Endothelial cell of umbilical vein (primary cell): ENCODE measurements at regions not wholly inside any gene's neighbourhood (a gene's known extent, or its start where the extent isn't known, plus 50 kb on each side); places are given as distances from the start of the nearest gene placed in this dataset.

Source experiments
- BruUV-seq: library from RNA; stranded (reverse); fragments of 400-500 nt; replicated peaks from 2 replicates; lab custom pipeline; 2021; lab: Mats Ljungman, UMichigan
- CTCF ChIA-PET: fragments of 300-600, 350-600 bp; sonication (Branson Sonifier 250); formaldehyde crosslinking; loops from one replicate; lab custom pipeline; 2021; ENCODE audit warnings: antibody characterized with exemption, inconsistent platforms; lab: Charles Lee
- POLR2A ChIA-PET: fragments of 300-600, 350-600 bp; sonication (Branson Sonifier 250); formaldehyde crosslinking; loops from one replicate; lab custom pipeline; 2021; ENCODE audit warnings: antibody characterized with exemption, inconsistent platforms; lab: Charles Lee
- DNase-seq: peaks from one replicate; pipeline ENCODE4 v3.0.0-alpha.2; 2011; ENCODE audit warnings: low read depth, low spot score
- FAIRE-seq: peaks from 2 replicates; lab custom pipeline; 2011; peaks lifted over from hg19 to GRCh38; lab: Jason Lieb, UNC
- H2AFZ ChIP-seq: 2 replicates; pipeline ENCODE4 v1.6.0; 2012; ENCODE audit warnings: low read depth, low read length, control low read depth, inconsistent platforms
- H3K27ac ChIP-seq: 2 replicates; pipeline ENCODE4 v1.5.1; 2011; ENCODE audit warnings: low read depth, mild to moderate bottlenecking, control low read depth, low read length, moderate library complexity; ENCODE audit not compliant: insufficient read depth
- H3K27me3 ChIP-seq, 2 experiments: 2 replicates each; pipeline versions ENCODE4 v1.6.0 to v1.6.1; 2011; ENCODE audit warnings: low read length in 2 of 2, mixed read lengths in 1 of 2; ENCODE audit not compliant: control insufficient read depth in 2 of 2, insufficient read depth in 2 of 2
- H3K36me3 ChIP-seq, 2 experiments: 2 replicates in 1 of 2; 3 replicates in 1 of 2; pipeline ENCODE4 v1.5.1; 2011; ENCODE audit warnings: low read length in 2 of 2, mild to moderate bottlenecking in 1 of 2, moderate library complexity in 1 of 2; ENCODE audit not compliant: control insufficient read depth in 2 of 2, insufficient read depth in 2 of 2; ENCODE audit errors: extremely low read depth in 1 of 2
- H3K4me1 ChIP-seq: 3 replicates; pipeline ENCODE4 v1.5.1; 2011; ENCODE audit warnings: mild to moderate bottlenecking, low read length; ENCODE audit not compliant: control insufficient read depth, insufficient read depth; ENCODE audit errors: extremely low read depth
- H3K4me2 ChIP-seq: 2 replicates; pipeline ENCODE4 v1.6.1; 2011; ENCODE audit warnings: low read length, control low read depth, mixed read lengths; ENCODE audit not compliant: insufficient read depth
- H3K4me3 ChIP-seq, 3 experiments: fragments of 200-600 bp in 1 of 3; sonication (generic), shearing (Covaris generic) in 1 of 3; replicated peaks in 1 of 3; 2 replicates each; pipeline ENCODE4 v1.5.1; 2011 to 2016; ENCODE audit warnings: control low read depth in 3 of 3, low read length in 3 of 3, mild to moderate bottlenecking in 2 of 3, inconsistent platforms in 1 of 3, low read depth in 1 of 3, moderate library complexity in 1 of 3; ENCODE audit not compliant: insufficient read depth in 1 of 3
- H3K79me2 ChIP-seq: 2 replicates; pipeline ENCODE4 v1.6.0; 2012; ENCODE audit warnings: low read length, inconsistent platforms; ENCODE audit not compliant: control insufficient read depth, insufficient read depth
- H3K9ac ChIP-seq: replicated peaks from 2 replicates; pipeline ENCODE3; 2011; ENCODE audit warnings: low read length, control low read depth; ENCODE audit not compliant: insufficient read depth; ENCODE audit errors: extremely low read depth
- H3K9me1 ChIP-seq: replicated peaks from 3 replicates; pipeline ENCODE4 v1.6.0; 2011; ENCODE audit warnings: mild to moderate bottlenecking, low read length; ENCODE audit not compliant: control insufficient read depth, insufficient read depth; ENCODE audit errors: extremely low read depth
- H3K9me3 ChIP-seq: replicated peaks from 2 replicates; pipeline ENCODE4 v1.5.1; 2012; ENCODE audit warnings: low read length, inconsistent platforms; ENCODE audit not compliant: control insufficient read depth, insufficient read depth
- H4K20me1 ChIP-seq: replicated peaks from 2 replicates; pipeline ENCODE3; 2011; ENCODE audit warnings: mild to moderate bottlenecking, low read length; ENCODE audit not compliant: control insufficient read depth, insufficient read depth; ENCODE audit errors: extremely low read depth
- EZH2 ChIP-seq: IDR thresholded peaks from 2 replicates; pipeline ENCODE4 v1.6.1; 2012; ENCODE audit warnings: borderline replicate concordance, low read depth, mild to moderate bottlenecking, moderate library complexity, low read length, inconsistent platforms; ENCODE audit not compliant: severe bottlenecking
- FOS ChIP-seq: IDR thresholded peaks from 2 replicates; pipeline ENCODE4 v1.6.1; 2011; ENCODE audit warnings: mild to moderate bottlenecking, low read length, moderate library complexity, borderline replicate concordance; ENCODE audit not compliant: insufficient read depth
- GATA2 ChIP-seq: IDR thresholded peaks from 2 replicates; pipeline ENCODE4 v1.7.0; 2011; ENCODE audit warnings: low read depth, mild to moderate bottlenecking, moderate library complexity, mixed read lengths, low read length; ENCODE audit not compliant: insufficient read length, insufficient read depth
- JUN ChIP-seq: IDR thresholded peaks from 2 replicates; pipeline ENCODE4 v1.6.1; 2011; ENCODE audit warnings: borderline replicate concordance, low read depth; ENCODE audit not compliant: insufficient read length, insufficient read depth
- POLR2A ChIP-seq: IDR thresholded peaks from 2 replicates; pipeline ENCODE4 v1.6.1; 2012; ENCODE audit warnings: low read depth, mild to moderate bottlenecking, control low read depth, low read length
- POLR2AphosphoS5 ChIP-seq: IDR thresholded peaks from 2 replicates; pipeline ENCODE4 v1.6.1; 2012; ENCODE audit warnings: low read depth, mild to moderate bottlenecking, control low read depth, low read length, moderate library complexity; ENCODE audit not compliant: insufficient read depth
- dilution Hi-C: fragments of 300-500 bp; cut with MboI; formaldehyde crosslinking; loops from one replicate; pipeline ENCODE4 v1.15.0; 2019; ENCODE audit warnings: low sequenced_read_pairs; ENCODE audit not compliant: extremely low pct_ligation_motif_present
- intact Hi-C: fragments of 100-400 bp; cut with micrococcal nuclease; formaldehyde crosslinking; loops from one replicate; pipeline ENCODE4 v1.10.0; 2022
- TF ChIP-seq, protein P1 (sequence below), 2 donors: IDR thresholded peaks; 1 replicate in 1 of 2; 2 replicates in 1 of 2; pipeline ENCODE4 v1.5.1; 2011; ENCODE audit warnings: low read length in 2 of 2, mild to moderate bottlenecking in 2 of 2, moderate library complexity in 2 of 2, control low read depth in 1 of 2, inconsistent platforms in 1 of 2, low read depth in 1 of 2; ENCODE audit not compliant: insufficient read depth in 1 of 2; ENCODE audit errors: extremely low read depth in 1 of 2
- TF ChIP-seq, protein P2 (sequence below): IDR thresholded peaks from 2 replicates; pipeline ENCODE4 v1.6.1; 2011; ENCODE audit not compliant: insufficient read depth, insufficient read length

DNA sequence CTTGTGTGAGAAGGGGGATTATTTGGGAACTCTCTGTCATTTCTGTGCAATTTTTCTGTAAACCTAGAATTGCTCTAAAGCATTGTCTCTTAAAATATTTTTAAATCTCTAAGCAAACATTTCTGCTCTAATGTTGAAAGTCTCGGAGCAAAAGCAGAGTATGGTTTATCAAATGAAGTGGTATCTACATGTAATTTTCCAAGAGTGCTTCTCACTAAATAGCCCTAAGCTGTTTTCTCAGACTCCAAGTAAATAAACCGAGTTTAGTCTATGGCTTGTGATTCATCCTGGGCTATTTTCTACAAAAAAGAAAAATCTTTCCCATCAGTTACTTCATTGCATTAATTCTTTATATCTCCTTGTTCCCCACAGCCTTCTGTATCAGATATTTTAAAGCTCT is 90.8 kb downstream of the METTL4 start:
- no peaks in the 10 kb centered on the region for H3K4me1 ChIP-seq
- no peak overlapping the region for H3K9ac ChIP-seq
- ChIA-PET CTCF (no interaction called here), POLR2A (no interaction called here)
- H3K4me2 ChIP-seq = no peak overlapping the region
- H3K9me1 ChIP-seq = no peaks in the 10 kb centered on the region
- no TSS peak for BruUV-seq
- intact Hi-C loops = no loop called here
- no peaks in the 10 kb centered on the region for H3K36me3 ChIP-seq
- FAIRE-seq (no peak), DNase-seq (no peak)
- H3K27me3 ChIP-seq = peaks cover 0 to 5% of the 10 kb centered on the region in 2 experiments
- H3K9me3 ChIP-seq = no peaks in the 10 kb centered on the region
- H3K27ac ChIP-seq = no peak overlapping the region
- TF ChIP-seq, protein P1, sequence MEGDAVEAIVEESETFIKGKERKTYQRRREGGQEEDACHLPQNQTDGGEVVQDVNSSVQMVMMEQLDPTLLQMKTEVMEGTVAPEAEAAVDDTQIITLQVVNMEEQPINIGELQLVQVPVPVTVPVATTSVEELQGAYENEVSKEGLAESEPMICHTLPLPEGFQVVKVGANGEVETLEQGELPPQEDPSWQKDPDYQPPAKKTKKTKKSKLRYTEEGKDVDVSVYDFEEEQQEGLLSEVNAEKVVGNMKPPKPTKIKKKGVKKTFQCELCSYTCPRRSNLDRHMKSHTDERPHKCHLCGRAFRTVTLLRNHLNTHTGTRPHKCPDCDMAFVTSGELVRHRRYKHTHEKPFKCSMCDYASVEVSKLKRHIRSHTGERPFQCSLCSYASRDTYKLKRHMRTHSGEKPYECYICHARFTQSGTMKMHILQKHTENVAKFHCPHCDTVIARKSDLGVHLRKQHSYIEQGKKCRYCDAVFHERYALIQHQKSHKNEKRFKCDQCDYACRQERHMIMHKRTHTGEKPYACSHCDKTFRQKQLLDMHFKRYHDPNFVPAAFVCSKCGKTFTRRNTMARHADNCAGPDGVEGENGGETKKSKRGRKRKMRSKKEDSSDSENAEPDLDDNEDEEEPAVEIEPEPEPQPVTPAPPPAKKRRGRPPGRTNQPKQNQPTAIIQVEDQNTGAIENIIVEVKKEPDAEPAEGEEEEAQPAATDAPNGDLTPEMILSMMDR (IDR thresholded peaks at IDR 0.05; ENCODE audit: extremely low read depth in 1 of 2, insufficient read depth in 1 of 2, low read depth in 1 of 2, low read length in 2 of 2) = no peak
- TF ChIP-seq POLR2AphosphoS5 (no peak), EZH2 (no peak), FOS (no peak), GATA2 (no peak), POLR2A (no peak), JUN (no peak)
- TF ChIP-seq, protein P2, sequence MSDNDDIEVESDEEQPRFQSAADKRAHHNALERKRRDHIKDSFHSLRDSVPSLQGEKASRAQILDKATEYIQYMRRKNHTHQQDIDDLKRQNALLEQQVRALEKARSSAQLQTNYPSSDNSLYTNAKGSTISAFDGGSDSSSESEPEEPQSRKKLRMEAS = no peak
- dilution Hi-C loops = no loop called here
- no peaks in the 10 kb centered on the region for H3K79me2 ChIP-seq
- no peak overlapping the region for H3K4me3 ChIP-seq
- H4K20me1 ChIP-seq = no peaks in the 10 kb centered on the region
- H2AFZ ChIP-seq = no peak overlapping the region
